ENCODE measurements at regions not wholly inside any gene's neighbourhood (a gene's known extent, or its start where the extent isn't known, plus 50 kb on each side); places are given as distances from the start of the nearest gene placed in this dataset.

DNA sequence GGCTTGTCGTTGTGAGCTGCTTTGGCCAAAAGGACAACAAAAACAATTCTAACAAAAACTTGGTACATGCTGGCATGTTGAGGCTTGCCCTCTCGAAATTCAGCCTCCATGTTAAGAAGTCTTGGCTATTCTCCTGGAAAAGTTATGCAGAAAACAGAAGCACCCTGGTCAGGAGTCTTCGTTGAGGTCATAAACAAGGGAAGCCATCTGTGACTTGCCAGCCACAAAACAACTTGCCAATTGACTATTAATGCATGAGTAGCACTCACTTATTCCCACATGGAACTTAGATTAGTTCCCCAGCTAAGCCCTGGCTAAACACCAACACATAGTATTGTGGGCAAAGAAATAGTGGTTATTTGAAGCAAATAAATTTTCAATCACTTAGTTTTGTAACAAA is 521.0 kb upstream of the CHD1 start:
- TF ChIP-seq TOX (CRISPR knock-in tag; IDR thresholded peaks at IDR 0.05; ENCODE audit: borderline replicate concordance) = no peak
- TF ChIP-seq, protein P1, sequence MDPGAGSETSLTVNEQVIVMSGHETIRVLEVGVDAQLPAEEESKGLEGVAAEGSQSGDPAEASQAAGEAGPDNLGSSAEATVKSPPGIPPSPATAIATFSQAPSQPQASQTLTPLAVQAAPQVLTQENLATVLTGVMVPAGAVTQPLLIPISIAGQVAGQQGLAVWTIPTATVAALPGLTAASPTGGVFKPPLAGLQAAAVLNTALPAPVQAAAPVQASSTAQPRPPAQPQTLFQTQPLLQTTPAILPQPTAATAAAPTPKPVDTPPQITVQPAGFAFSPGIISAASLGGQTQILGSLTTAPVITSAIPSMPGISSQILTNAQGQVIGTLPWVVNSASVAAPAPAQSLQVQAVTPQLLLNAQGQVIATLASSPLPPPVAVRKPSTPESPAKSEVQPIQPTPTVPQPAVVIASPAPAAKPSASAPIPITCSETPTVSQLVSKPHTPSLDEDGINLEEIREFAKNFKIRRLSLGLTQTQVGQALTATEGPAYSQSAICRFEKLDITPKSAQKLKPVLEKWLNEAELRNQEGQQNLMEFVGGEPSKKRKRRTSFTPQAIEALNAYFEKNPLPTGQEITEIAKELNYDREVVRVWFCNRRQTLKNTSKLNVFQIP (CRISPR knock-in tag; IDR thresholded peaks at IDR 0.05; ENCODE audit: borderline replicate concordance, low read depth) = no peak
- no peak for TF ChIP-seq TCF4 (CRISPR knock-in tag; IDR thresholded peaks at IDR 0.05; ENCODE audit: borderline replicate concordance)
- TF ChIP-seq CSDC2 (CRISPR knock-in tag; IDR thresholded peaks at IDR 0.05) = no peak
- no peak for TF ChIP-seq ZFP3 (CRISPR knock-in tag; IDR thresholded peaks at IDR 0.05)
- TF ChIP-seq ZNF565 (CRISPR knock-in tag; conservative IDR thresholded peaks at IDR 0.05; ENCODE audit: low read depth) = no peak
- no peak for TF ChIP-seq ZFP30 (CRISPR knock-in tag; IDR thresholded peaks at IDR 0.05)
- TF ChIP-seq RARB (CRISPR knock-in tag; IDR thresholded peaks at IDR 0.05) = no peak
- TF ChIP-seq, protein P2, sequence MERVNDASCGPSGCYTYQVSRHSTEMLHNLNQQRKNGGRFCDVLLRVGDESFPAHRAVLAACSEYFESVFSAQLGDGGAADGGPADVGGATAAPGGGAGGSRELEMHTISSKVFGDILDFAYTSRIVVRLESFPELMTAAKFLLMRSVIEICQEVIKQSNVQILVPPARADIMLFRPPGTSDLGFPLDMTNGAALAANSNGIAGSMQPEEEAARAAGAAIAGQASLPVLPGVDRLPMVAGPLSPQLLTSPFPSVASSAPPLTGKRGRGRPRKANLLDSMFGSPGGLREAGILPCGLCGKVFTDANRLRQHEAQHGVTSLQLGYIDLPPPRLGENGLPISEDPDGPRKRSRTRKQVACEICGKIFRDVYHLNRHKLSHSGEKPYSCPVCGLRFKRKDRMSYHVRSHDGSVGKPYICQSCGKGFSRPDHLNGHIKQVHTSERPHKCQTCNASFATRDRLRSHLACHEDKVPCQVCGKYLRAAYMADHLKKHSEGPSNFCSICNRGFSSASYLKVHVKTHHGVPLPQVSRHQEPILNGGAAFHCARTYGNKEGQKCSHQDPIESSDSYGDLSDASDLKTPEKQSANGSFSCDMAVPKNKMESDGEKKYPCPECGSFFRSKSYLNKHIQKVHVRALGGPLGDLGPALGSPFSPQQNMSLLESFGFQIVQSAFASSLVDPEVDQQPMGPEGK (CRISPR knock-in tag; IDR thresholded peaks at IDR 0.05; ENCODE audit: borderline replicate concordance) = no peak
- TF ChIP-seq SNAI2 (CRISPR knock-in tag; IDR thresholded peaks at IDR 0.05) = no peak
- no peak for TF ChIP-seq BACH2 (CRISPR knock-in tag; IDR thresholded peaks at IDR 0.05; ENCODE audit: borderline replicate concordance)

Data from SK-N-SH treated with all-trans-retinoic acid at 6 μM for 48 hours (cell line).